ENCODE measurements at regions not wholly inside any gene's neighbourhood (a gene's known extent, or its start where the extent isn't known, plus 50 kb on each side); places are given as distances from the start of the nearest gene placed in this dataset.

- Histone ChIP-seq H2AFZ (ENCODE audit: low read length) (no peak overlapping the region), H3K27ac (ENCODE audit: insufficient read depth, low read length) (no peak overlapping the region), H3K79me2 (ENCODE audit: control insufficient read depth, insufficient read depth, low read length) (no peaks in the 10 kb centered on the region), H3K9me3 (ENCODE audit: control insufficient read depth, insufficient read depth, low read depth, low read length) (no peaks in the 10 kb centered on the region), H3K36me3 (ENCODE audit: control insufficient read depth, insufficient read depth, low read length) (no peaks in the 10 kb centered on the region), H3K9ac (ENCODE audit: insufficient read depth, low read length) (no peak overlapping the region), H3K4me2 (ENCODE audit: extremely low read depth, insufficient read depth, low read length) (no peak overlapping the region), H3K4me3 (replicated peaks in 1 of 4; ENCODE audit: control extremely low read depth in 1 of 4, insufficient read depth in 1 of 4, low read depth in 3 of 4, low read length in 4 of 4) (no peak overlapping the region), H4K20me1 (ENCODE audit: control insufficient read depth, extremely low read depth, insufficient read depth, low read length) (no peaks in the 10 kb centered on the region), H3K4me1 (ENCODE audit: control insufficient read depth, extremely low read depth, insufficient read depth, low read length) (no peaks in the 10 kb centered on the region), H3K27me3 (ENCODE audit: control insufficient read depth, insufficient read depth, low read length) (no peaks in the 10 kb centered on the region)
- TF ChIP-seq, protein P1, sequence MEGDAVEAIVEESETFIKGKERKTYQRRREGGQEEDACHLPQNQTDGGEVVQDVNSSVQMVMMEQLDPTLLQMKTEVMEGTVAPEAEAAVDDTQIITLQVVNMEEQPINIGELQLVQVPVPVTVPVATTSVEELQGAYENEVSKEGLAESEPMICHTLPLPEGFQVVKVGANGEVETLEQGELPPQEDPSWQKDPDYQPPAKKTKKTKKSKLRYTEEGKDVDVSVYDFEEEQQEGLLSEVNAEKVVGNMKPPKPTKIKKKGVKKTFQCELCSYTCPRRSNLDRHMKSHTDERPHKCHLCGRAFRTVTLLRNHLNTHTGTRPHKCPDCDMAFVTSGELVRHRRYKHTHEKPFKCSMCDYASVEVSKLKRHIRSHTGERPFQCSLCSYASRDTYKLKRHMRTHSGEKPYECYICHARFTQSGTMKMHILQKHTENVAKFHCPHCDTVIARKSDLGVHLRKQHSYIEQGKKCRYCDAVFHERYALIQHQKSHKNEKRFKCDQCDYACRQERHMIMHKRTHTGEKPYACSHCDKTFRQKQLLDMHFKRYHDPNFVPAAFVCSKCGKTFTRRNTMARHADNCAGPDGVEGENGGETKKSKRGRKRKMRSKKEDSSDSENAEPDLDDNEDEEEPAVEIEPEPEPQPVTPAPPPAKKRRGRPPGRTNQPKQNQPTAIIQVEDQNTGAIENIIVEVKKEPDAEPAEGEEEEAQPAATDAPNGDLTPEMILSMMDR (conservative IDR thresholded peaks at IDR 0.05 in 1 of 2, IDR thresholded peaks at IDR 0.05 in 1 of 2; ENCODE audit: low read depth in 1 of 2, low read length in 2 of 2), result no peak
- no peak for TF ChIP-seq EZH2 (IDR thresholded peaks at IDR 0.05; ENCODE audit: low read length, missing control alignments)
- no peak for DNase-seq (ENCODE audit: low read depth in 2 of 2)
These were observed 517.9 kb upstream of the ATXN8OS start for GRCh38 chr13:69589531-69590235.

DNA sequence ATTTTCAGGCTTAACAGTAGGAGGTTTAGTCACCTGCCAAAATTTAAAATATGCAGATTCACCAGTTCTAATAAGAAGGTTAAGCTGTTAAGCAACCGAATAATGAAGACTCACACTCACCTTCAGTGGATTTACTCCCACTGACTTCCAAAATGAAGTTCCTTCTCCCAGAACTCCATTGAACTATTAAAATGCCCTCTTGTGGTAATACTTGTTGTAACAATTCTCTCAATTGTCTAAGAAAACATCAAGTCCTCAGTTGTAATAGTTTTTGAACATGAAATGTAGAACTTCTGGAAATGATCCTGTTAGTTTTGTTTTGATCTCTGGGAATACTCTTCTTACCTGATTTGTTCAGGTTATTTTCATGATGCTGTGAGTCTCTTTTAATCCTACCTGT, 522.0 kb upstream of the ATXN8OS start:
- TF ChIP-seq, protein P1 (conservative IDR thresholded peaks at IDR 0.05 in 1 of 2, IDR thresholded peaks at IDR 0.05 in 1 of 2; ENCODE audit: low read depth in 1 of 2, low read length in 2 of 2), result no peak
- TF ChIP-seq EZH2 (IDR thresholded peaks at IDR 0.05; ENCODE audit: low read length, missing control alignments), result no peak
- Histone ChIP-seq H3K9ac (ENCODE audit: insufficient read depth, low read length) (no peak overlapping the region), H2AFZ (ENCODE audit: low read length) (no peak overlapping the region), H3K4me2 (ENCODE audit: extremely low read depth, insufficient read depth, low read length) (no peak overlapping the region), H3K27ac (ENCODE audit: insufficient read depth, low read length) (no peak overlapping the region), H3K9me3 (ENCODE audit: control insufficient read depth, insufficient read depth, low read depth, low read length) (no peaks in the 10 kb centered on the region), H3K79me2 (ENCODE audit: control insufficient read depth, insufficient read depth, low read length) (no peaks in the 10 kb centered on the region), H3K36me3 (ENCODE audit: control insufficient read depth, insufficient read depth, low read length) (no peaks in the 10 kb centered on the region), H3K27me3 (ENCODE audit: control insufficient read depth, insufficient read depth, low read length) (no peaks in the 10 kb centered on the region), H3K4me1 (ENCODE audit: control insufficient read depth, extremely low read depth, insufficient read depth, low read length) (no peaks in the 10 kb centered on the region), H3K4me3 (replicated peaks in 1 of 4; ENCODE audit: control extremely low read depth in 1 of 4, insufficient read depth in 1 of 4, low read depth in 3 of 4, low read length in 4 of 4) (no peak overlapping the region), H4K20me1 (ENCODE audit: control insufficient read depth, extremely low read depth, insufficient read depth, low read length) (no peaks in the 10 kb centered on the region)
- DNase-seq (ENCODE audit: low read depth in 2 of 2), result no peak

- Histone ChIP-seq H3K79me2 (ENCODE audit: control insufficient read depth, insufficient read depth, low read length) (no peaks in the 10 kb centered on the region), H3K9me3 (ENCODE audit: control insufficient read depth, insufficient read depth, low read depth, low read length) (no peaks in the 10 kb centered on the region), H2AFZ (ENCODE audit: low read length) (no peak overlapping the region), H3K4me3 (replicated peaks in 1 of 4; ENCODE audit: control extremely low read depth in 1 of 4, insufficient read depth in 1 of 4, low read depth in 3 of 4, low read length in 4 of 4) (no peak overlapping the region), H3K36me3 (ENCODE audit: control insufficient read depth, insufficient read depth, low read length) (no peaks in the 10 kb centered on the region), H3K9ac (ENCODE audit: insufficient read depth, low read length) (no peak overlapping the region), H3K4me1 (ENCODE audit: control insufficient read depth, extremely low read depth, insufficient read depth, low read length) (no peaks in the 10 kb centered on the region), H4K20me1 (ENCODE audit: control insufficient read depth, extremely low read depth, insufficient read depth, low read length) (no peaks in the 10 kb centered on the region), H3K4me2 (ENCODE audit: extremely low read depth, insufficient read depth, low read length) (no peak overlapping the region), H3K27ac (ENCODE audit: insufficient read depth, low read length) (no peak overlapping the region), H3K27me3 (ENCODE audit: control insufficient read depth, insufficient read depth, low read length) (no peaks in the 10 kb centered on the region)
- TF ChIP-seq EZH2 (IDR thresholded peaks at IDR 0.05; ENCODE audit: low read length, missing control alignments), result no peak
- TF ChIP-seq, protein P1 (conservative IDR thresholded peaks at IDR 0.05 in 1 of 2, IDR thresholded peaks at IDR 0.05 in 1 of 2; ENCODE audit: low read depth in 1 of 2, low read length in 2 of 2), result no peak
- no peak for DNase-seq (ENCODE audit: low read depth in 2 of 2)
These were observed 527.4 kb upstream of the ATXN8OS start for GRCh38 chr13:69580255-69580654.

Measured in fibroblast of lung (primary cell).